HEK293 (cell line): ENCODE measurements at regions not wholly inside any gene's neighbourhood (a gene's known extent, or its start where the extent isn't known, plus 50 kb on each side); places are given as distances from the start of the nearest gene placed in this dataset.

Experiments used
- CTCF ChIA-PET: fragments of 350-600 bp; formaldehyde crosslinking; extraction: SDS; loops from one replicate; lab custom pipeline; 2021; ENCODE audit warnings: antibody characterized with exemption; lab: Yijun Ruan, JAX
- POLR2A ChIA-PET: fragments of 300-600 bp; formaldehyde crosslinking; extraction: SDS; loops from one replicate; lab custom pipeline; 2020; ENCODE audit warnings: antibody characterized with exemption, inconsistent platforms; lab: Yijun Ruan, JAX
- H3K27ac ChIP-seq: fragments of 200-500 bp; sonication (Bioruptor generic); 2 replicates; pipeline ENCODE4 v1.5.1; 2014; ENCODE audit warnings: low read depth, low read length, control low read depth, inconsistent platforms; ENCODE audit errors: extremely low read depth
- H3K36me3 ChIP-seq, 2 experiments: fragments of 200-500 bp in 1 of 2; sonication (Bioruptor generic) in 1 of 2; 1 replicate in 1 of 2; 2 replicates in 1 of 2; pipeline ENCODE4 v1.5.1; 2014 to 2017; ENCODE audit warnings: inconsistent platforms in 2 of 2, low read length in 2 of 2; ENCODE audit not compliant: control insufficient read depth in 2 of 2, insufficient read depth in 1 of 2
- H3K4me1 ChIP-seq: fragments of 200-500 bp; sonication (Bioruptor generic); 2 replicates; pipeline ENCODE4 v1.5.1; 2014; ENCODE audit warnings: mild to moderate bottlenecking, low read length, inconsistent platforms; ENCODE audit not compliant: control insufficient read depth, insufficient read depth
- H3K4me3 ChIP-seq: 2 replicates; pipeline ENCODE4 v1.5.1; 2011; ENCODE audit warnings: low read depth, mild to moderate bottlenecking, control low read depth, low read length, moderate library complexity
- H3K9me3 ChIP-seq: fragments of 200-500 bp; sonication (Bioruptor generic); 2 replicates; pipeline ENCODE4 v1.5.1; 2014; ENCODE audit warnings: low read depth, low read length, inconsistent platforms; ENCODE audit not compliant: control insufficient read depth, insufficient read depth
- ATF2 ChIP-seq: fragments of 450-650 bp; formaldehyde crosslinking; IDR thresholded peaks from 2 replicates; pipeline ENCODE4 v1.5.1; 2016; ENCODE audit warnings: missing biosample characterization, missing genetic modification characterization, low read depth
- BCL11B ChIP-seq: fragments of 450-650 bp; formaldehyde crosslinking; IDR thresholded peaks from 2 replicates; pipeline ENCODE4 v1.5.1; 2016; ENCODE audit warnings: low read depth, missing biosample characterization, missing genetic modification characterization
- KLF7 ChIP-seq: fragments of 450-650 bp; formaldehyde crosslinking; IDR thresholded peaks from 2 replicates; pipeline ENCODE4 v1.5.1; 2016; ENCODE audit warnings: missing biosample characterization, missing genetic modification characterization, borderline replicate concordance
- PRDM4 ChIP-seq: fragments of 450-650 bp; formaldehyde crosslinking; IDR thresholded peaks from 2 replicates; pipeline ENCODE4 v1.5.1; 2017; ENCODE audit warnings: missing biosample characterization, missing genetic modification characterization
- SALL2 ChIP-seq: fragments of 450-650 bp; formaldehyde crosslinking; IDR thresholded peaks from 2 replicates; pipeline ENCODE4 v1.5.0; 2017; ENCODE audit warnings: missing biosample characterization, mild to moderate bottlenecking, missing genetic modification characterization, borderline replicate concordance
- SP7 ChIP-seq: fragments of 450-650 bp; formaldehyde crosslinking; IDR thresholded peaks from 2 replicates; pipeline ENCODE4 v1.5.1; 2016; ENCODE audit warnings: missing biosample characterization, missing genetic modification characterization
- ZFP37 ChIP-seq: fragments of 450-650 bp; formaldehyde crosslinking; IDR thresholded peaks from 2 replicates; pipeline ENCODE4 v1.5.1; 2016; ENCODE audit warnings: missing biosample characterization, missing genetic modification characterization
- ZNF140 ChIP-seq: fragments of 450-650 bp; formaldehyde crosslinking; IDR thresholded peaks from 2 replicates; pipeline ENCODE4 v1.5.1; 2016; ENCODE audit warnings: missing biosample characterization, missing genetic modification characterization
- ZNF335 ChIP-seq: fragments of 450-650 bp; formaldehyde crosslinking; conservative IDR thresholded peaks from 2 replicates; pipeline ENCODE4 v1.5.1; 2016; ENCODE audit warnings: missing biosample characterization, missing genetic modification characterization
- ZNF341 ChIP-seq: fragments of 450-650 bp; formaldehyde crosslinking; IDR thresholded peaks from 2 replicates; pipeline ENCODE4; 2016; ENCODE audit warnings: low read depth, missing biosample characterization, missing genetic modification characterization
- ZNF423 ChIP-seq: fragments of 450-650 bp; formaldehyde crosslinking; IDR thresholded peaks from 2 replicates; pipeline ENCODE4 v1.5.1; 2016; ENCODE audit warnings: missing biosample characterization, missing genetic modification characterization
- ZNF433 ChIP-seq: fragments of 450-650 bp; formaldehyde crosslinking; IDR thresholded peaks from 2 replicates; pipeline ENCODE4 v1.5.1; 2016; ENCODE audit warnings: missing biosample characterization, missing genetic modification characterization, low read depth
- ZNF548 ChIP-seq: fragments of 450-650 bp; formaldehyde crosslinking; IDR thresholded peaks from 2 replicates; pipeline ENCODE4 v1.5.1; 2016; ENCODE audit warnings: missing biosample characterization, missing genetic modification characterization
- ZSCAN30 ChIP-seq: fragments of 450-650 bp; IDR thresholded peaks from 2 replicates; pipeline ENCODE4 v1.5.1; 2018; ENCODE audit warnings: missing biosample characterization, mild to moderate bottlenecking, missing genetic modification characterization, moderate library complexity
- TF ChIP-seq, protein P1 (sequence below): fragments of 450-650 bp; formaldehyde crosslinking; IDR thresholded peaks from 2 replicates; pipeline ENCODE4 v1.5.1; 2016; ENCODE audit warnings: missing biosample characterization, missing genetic modification characterization

- TF ChIP-seq ATF2 (no peak), ZSCAN30 (no peak), KLF7 (tag by site-specific recombination) (no peak), ZNF140 (tag by site-specific recombination) (no peak), BCL11B (tag by site-specific recombination) (no peak)
- no peak overlapping the region for H3K4me3 ChIP-seq
- no peaks in the 10 kb centered on the region for H3K4me1 ChIP-seq
- ChIA-PET CTCF (interaction anchor here (1.0 kb wide), 1 partner anchor 17 kb away, joined by 3 read pairs; no protein-coding TSS in a partner anchor), POLR2A (no interaction called here)
- H3K27ac ChIP-seq = no peak overlapping the region
- H3K9me3 ChIP-seq = no peaks in the 10 kb centered on the region
- no peaks in the 10 kb centered on the region for H3K36me3 ChIP-seq
These were observed 193.8 kb upstream of the SHH start for GRCh38 chr7:156006024-156006423.

DNA sequence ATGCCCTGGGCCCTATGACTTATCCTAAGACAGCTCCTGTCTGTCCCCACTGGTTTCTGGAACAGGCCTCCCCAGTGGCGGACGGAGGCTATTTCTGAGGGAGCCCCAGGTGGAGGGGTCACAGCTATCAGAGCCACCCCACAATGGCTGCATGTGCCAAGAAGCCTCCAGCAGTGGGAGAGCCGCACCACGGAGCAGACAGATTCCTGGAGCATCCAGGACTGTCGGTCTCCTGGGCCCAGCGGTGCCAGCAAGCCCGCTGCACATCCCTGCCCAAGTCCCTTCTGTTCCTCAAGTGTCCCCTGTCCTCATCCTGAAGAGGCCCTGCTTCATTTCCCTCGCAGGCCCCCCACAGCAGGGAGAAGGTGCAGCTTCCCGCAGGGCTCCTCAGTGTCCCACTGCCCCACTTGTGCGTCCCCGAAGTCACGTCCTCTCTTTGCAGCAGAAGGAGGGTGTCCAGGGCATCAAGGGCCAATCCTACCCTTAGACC is 193.0 kb upstream of the SHH start:
- Histone ChIP-seq H3K36me3 (no peaks in the 10 kb centered on the region), H3K4me3 (no peak overlapping the region), H3K27ac (no peak overlapping the region), H3K4me1 (no peaks in the 10 kb centered on the region), H3K9me3 (no peaks in the 10 kb centered on the region)
- TF ChIP-seq ZFP37 (no peak), PRDM4 (tag by site-specific recombination) (no peak), ZNF423 (tag by site-specific recombination) (no peak), ZNF433 (tag by site-specific recombination) (no peak), SP7 (no peak), ZNF548 (no peak), SALL2 (tag by site-specific recombination) (no peak), ZNF335 (tag by site-specific recombination) (no peak), ZNF341 (no peak)
- TF ChIP-seq, protein P1, sequence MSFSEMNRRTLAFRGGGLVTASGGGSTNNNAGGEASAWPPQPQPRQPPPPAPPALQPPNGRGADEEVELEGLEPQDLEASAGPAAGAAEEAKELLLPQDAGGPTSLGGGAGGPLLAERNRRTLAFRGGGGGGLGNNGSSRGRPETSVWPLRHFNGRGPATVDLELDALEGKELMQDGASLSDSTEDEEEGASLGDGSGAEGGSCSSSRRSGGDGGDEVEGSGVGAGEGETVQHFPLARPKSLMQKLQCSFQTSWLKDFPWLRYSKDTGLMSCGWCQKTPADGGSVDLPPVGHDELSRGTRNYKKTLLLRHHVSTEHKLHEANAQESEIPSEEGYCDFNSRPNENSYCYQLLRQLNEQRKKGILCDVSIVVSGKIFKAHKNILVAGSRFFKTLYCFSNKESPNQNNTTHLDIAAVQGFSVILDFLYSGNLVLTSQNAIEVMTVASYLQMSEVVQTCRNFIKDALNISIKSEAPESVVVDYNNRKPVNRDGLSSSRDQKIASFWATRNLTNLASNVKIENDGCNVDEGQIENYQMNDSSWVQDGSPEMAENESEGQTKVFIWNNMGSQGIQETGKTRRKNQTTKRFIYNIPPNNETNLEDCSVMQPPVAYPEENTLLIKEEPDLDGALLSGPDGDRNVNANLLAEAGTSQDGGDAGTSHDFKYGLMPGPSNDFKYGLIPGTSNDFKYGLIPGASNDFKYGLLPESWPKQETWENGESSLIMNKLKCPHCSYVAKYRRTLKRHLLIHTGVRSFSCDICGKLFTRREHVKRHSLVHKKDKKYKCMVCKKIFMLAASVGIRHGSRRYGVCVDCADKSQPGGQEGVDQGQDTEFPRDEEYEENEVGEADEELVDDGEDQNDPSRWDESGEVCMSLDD (tag by site-specific recombination) = no peak
- ChIA-PET POLR2A (no interaction called here), CTCF (interaction anchor here (1.0 kb wide), 1 partner anchor 18 kb away, joined by 3 read pairs; no protein-coding TSS in a partner anchor)
